ENCODE measurements at regions not wholly inside any gene's neighbourhood (a gene's known extent, or its start where the extent isn't known, plus 50 kb on each side); places are given as distances from the start of the nearest gene placed in this dataset.

- Histone ChIP-seq H3K4me2 (ENCODE audit: insufficient read depth, low read length) (no peak overlapping the region), H3K36me3 (ENCODE audit: insufficient read depth, low read length) (no peaks in the 10 kb centered on the region), H3K27me3 (ENCODE audit: insufficient read depth, low read length, poor library complexity) (peaks cover 6% of the 10 kb centered on the region), H3K27ac (ENCODE audit: low read length) (no peak overlapping the region), H4K20me1 (ENCODE audit: insufficient read depth, low read length) (no peaks in the 10 kb centered on the region), H3K9me3 (ENCODE audit: insufficient read depth, low read length, severe bottlenecking) (no peaks in the 10 kb centered on the region), H2AFZ (ENCODE audit: low read depth, low read length) (no peak overlapping the region), H3K9ac (ENCODE audit: low read depth, low read length) (no peak overlapping the region), H3K79me2 (ENCODE audit: insufficient read depth, low read length) (no peaks in the 10 kb centered on the region), H3K4me1 (ENCODE audit: insufficient read depth, low read length) (no peaks in the 10 kb centered on the region), H3K4me3 (ENCODE audit: low read depth in 1 of 2, low read length in 2 of 2) (no peak overlapping the region)
- no peak for TF ChIP-seq EZH2 (IDR thresholded peaks at IDR 0.05; ENCODE audit: borderline replicate concordance, low read depth, low read length, severe bottlenecking)
- peak; percentile 82 for TF ChIP-seq CTCF (IDR thresholded peaks at IDR 0.05; ENCODE audit: borderline replicate concordance, extremely low read depth, low read length, poor library complexity, severe bottlenecking)
- DNase-seq = peak; percentile 31
- ATAC-seq (ENCODE audit: insufficient read depth, low read depth) = peak; percentile 85
These were observed 70.0 kb upstream of the FAM241A start for GRCh38 chr4:112075129-112075753.

GRCh38 chr4:112075906-112076305, 69.3 kb upstream of the FAM241A start:
- no peaks in the 10 kb centered on the region for H4K20me1 ChIP-seq (ENCODE audit: insufficient read depth, low read length)
- no peak for TF ChIP-seq EZH2 (IDR thresholded peaks at IDR 0.05; ENCODE audit: borderline replicate concordance, low read depth, low read length, severe bottlenecking)
- TF ChIP-seq CTCF (IDR thresholded peaks at IDR 0.05; ENCODE audit: borderline replicate concordance, extremely low read depth, low read length, poor library complexity, severe bottlenecking) = no peak
- ATAC-seq (ENCODE audit: insufficient read depth, low read depth) (no peak), DNase-seq (no peak)
- no peaks in the 10 kb centered on the region for H3K79me2 ChIP-seq (ENCODE audit: insufficient read depth, low read length)
- H3K27me3 ChIP-seq (ENCODE audit: insufficient read depth, low read length, poor library complexity) = peaks cover 10% of the 10 kb centered on the region
- no peaks in the 10 kb centered on the region for H3K9me3 ChIP-seq (ENCODE audit: insufficient read depth, low read length, severe bottlenecking)
- no peak overlapping the region for H3K4me3 ChIP-seq (ENCODE audit: low read depth in 1 of 2, low read length in 2 of 2)
- H3K36me3 ChIP-seq (ENCODE audit: insufficient read depth, low read length) = no peaks in the 10 kb centered on the region
- no peaks in the 10 kb centered on the region for H3K4me1 ChIP-seq (ENCODE audit: insufficient read depth, low read length)
- H2AFZ ChIP-seq (ENCODE audit: low read depth, low read length) = no peak overlapping the region
- H3K9ac ChIP-seq (ENCODE audit: low read depth, low read length) = no peak overlapping the region
- H3K4me2 ChIP-seq (ENCODE audit: insufficient read depth, low read length) = no peak overlapping the region
- H3K27ac ChIP-seq (ENCODE audit: low read length) = no peak overlapping the region

- no peak for DNase-seq
- Histone ChIP-seq H3K27me3 (ENCODE audit: insufficient read depth, low read length, poor library complexity) (peaks cover 12% of the 10 kb centered on the region), H3K4me1 (ENCODE audit: insufficient read depth, low read length) (no peaks in the 10 kb centered on the region), H3K4me3 (ENCODE audit: low read depth in 1 of 2, low read length in 2 of 2) (no peak overlapping the region), H4K20me1 (ENCODE audit: insufficient read depth, low read length) (no peaks in the 10 kb centered on the region), H3K4me2 (ENCODE audit: insufficient read depth, low read length) (no peak overlapping the region), H2AFZ (ENCODE audit: low read depth, low read length) (no peak overlapping the region), H3K27ac (ENCODE audit: low read length) (no peak overlapping the region), H3K9ac (ENCODE audit: low read depth, low read length) (no peak overlapping the region), H3K79me2 (ENCODE audit: insufficient read depth, low read length) (no peaks in the 10 kb centered on the region), H3K9me3 (ENCODE audit: insufficient read depth, low read length, severe bottlenecking) (no peaks in the 10 kb centered on the region), H3K36me3 (ENCODE audit: insufficient read depth, low read length) (no peaks in the 10 kb centered on the region)
- no peak for ATAC-seq (ENCODE audit: insufficient read depth, low read depth)
- TF ChIP-seq EZH2 (IDR thresholded peaks at IDR 0.05; ENCODE audit: borderline replicate concordance, low read depth, low read length, severe bottlenecking) (no peak), CTCF (IDR thresholded peaks at IDR 0.05; ENCODE audit: borderline replicate concordance, extremely low read depth, low read length, poor library complexity, severe bottlenecking) (no peak)
These were observed 68.2 kb upstream of the FAM241A start for GRCh38 chr4:112076919-112077608.

Data from DND-41 (cell line).